ENCODE measurements at regions not wholly inside any gene's neighbourhood (a gene's known extent, or its start where the extent isn't known, plus 50 kb on each side); places are given as distances from the start of the nearest gene placed in this dataset.

DNA sequence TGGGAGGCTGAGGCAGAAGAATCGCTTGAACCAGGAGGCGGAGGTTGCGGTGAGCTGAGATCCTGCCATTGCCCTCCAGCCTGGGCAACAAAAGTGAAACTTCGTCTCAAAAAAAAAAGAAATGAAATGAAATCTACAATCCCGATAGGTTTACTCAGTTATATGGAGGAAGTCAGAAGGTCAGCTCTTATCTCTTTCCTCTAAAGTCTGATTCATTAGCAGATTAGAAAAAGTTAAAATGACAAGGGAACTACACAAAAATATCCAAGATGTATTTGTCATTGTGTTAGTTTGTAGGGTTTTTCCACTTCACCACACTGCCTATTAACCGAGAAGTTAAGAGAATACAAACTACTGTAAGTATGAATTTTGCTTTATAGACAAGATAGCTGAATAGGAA, 420.6 kb downstream of the SHQ1 start:
- intact Hi-C loops (cut with micrococcal nuclease; ENCODE audit: unreplicated experiment): no loop called here
- ChIA-PET POLR2A (interaction anchor here (0.7 kb wide), 1 partner anchor 221 kb away, joined by 3 read pairs; no protein-coding TSS in a partner anchor), CTCF (no interaction called here)
- Histone ChIP-seq H3K4me3 (ENCODE audit: low read depth in 2 of 2, low read length in 2 of 2) (no peak overlapping the region), H3K36me3 (ENCODE audit: control insufficient read depth, insufficient read depth, low read length) (no peaks in the 10 kb centered on the region), H3K27ac (ENCODE audit: low read length) (no peak overlapping the region), H3K9me3 (ENCODE audit: control insufficient read depth, insufficient read depth, low read depth, low read length) (no peaks in the 10 kb centered on the region), H3K27me3 (ENCODE audit: control insufficient read depth, insufficient read depth, low read length) (no peaks in the 10 kb centered on the region), H3K4me1 (ENCODE audit: control insufficient read depth, insufficient read depth, low read length) (peaks cover 5% of the 10 kb centered on the region; the same call in 1 of the 2 replicates)
- in situ Hi-C loops (cut with HindIII; ENCODE audit: low pct_unique_long_range_greater_than_20kb, low sequenced_read_pairs): no loop called here
- no TSS peak for BruUV-seq (replicated peaks)
- no peak for DNase-seq (ENCODE audit: low read depth, low spot score)
- no peak for ATAC-seq
- TF ChIP-seq REST (IDR thresholded peaks at IDR 0.05; ENCODE audit: insufficient read depth in 1 of 2, low read depth in 2 of 2, low read length in 1 of 2): no peak
- TF ChIP-seq POLR2AphosphoS5 (IDR thresholded peaks at IDR 0.05; ENCODE audit: low read depth, low read length): no peak
- no peak for TF ChIP-seq TCF7L2 (IDR thresholded peaks at IDR 0.05; ENCODE audit: low read depth, low read length)
- TF ChIP-seq SIN3A (IDR thresholded peaks at IDR 0.05; ENCODE audit: borderline replicate concordance, insufficient read depth, low read depth, low read length): no peak
- TF ChIP-seq, protein P1, sequence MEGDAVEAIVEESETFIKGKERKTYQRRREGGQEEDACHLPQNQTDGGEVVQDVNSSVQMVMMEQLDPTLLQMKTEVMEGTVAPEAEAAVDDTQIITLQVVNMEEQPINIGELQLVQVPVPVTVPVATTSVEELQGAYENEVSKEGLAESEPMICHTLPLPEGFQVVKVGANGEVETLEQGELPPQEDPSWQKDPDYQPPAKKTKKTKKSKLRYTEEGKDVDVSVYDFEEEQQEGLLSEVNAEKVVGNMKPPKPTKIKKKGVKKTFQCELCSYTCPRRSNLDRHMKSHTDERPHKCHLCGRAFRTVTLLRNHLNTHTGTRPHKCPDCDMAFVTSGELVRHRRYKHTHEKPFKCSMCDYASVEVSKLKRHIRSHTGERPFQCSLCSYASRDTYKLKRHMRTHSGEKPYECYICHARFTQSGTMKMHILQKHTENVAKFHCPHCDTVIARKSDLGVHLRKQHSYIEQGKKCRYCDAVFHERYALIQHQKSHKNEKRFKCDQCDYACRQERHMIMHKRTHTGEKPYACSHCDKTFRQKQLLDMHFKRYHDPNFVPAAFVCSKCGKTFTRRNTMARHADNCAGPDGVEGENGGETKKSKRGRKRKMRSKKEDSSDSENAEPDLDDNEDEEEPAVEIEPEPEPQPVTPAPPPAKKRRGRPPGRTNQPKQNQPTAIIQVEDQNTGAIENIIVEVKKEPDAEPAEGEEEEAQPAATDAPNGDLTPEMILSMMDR (IDR thresholded peaks at IDR 0.05): no peak

DNA sequence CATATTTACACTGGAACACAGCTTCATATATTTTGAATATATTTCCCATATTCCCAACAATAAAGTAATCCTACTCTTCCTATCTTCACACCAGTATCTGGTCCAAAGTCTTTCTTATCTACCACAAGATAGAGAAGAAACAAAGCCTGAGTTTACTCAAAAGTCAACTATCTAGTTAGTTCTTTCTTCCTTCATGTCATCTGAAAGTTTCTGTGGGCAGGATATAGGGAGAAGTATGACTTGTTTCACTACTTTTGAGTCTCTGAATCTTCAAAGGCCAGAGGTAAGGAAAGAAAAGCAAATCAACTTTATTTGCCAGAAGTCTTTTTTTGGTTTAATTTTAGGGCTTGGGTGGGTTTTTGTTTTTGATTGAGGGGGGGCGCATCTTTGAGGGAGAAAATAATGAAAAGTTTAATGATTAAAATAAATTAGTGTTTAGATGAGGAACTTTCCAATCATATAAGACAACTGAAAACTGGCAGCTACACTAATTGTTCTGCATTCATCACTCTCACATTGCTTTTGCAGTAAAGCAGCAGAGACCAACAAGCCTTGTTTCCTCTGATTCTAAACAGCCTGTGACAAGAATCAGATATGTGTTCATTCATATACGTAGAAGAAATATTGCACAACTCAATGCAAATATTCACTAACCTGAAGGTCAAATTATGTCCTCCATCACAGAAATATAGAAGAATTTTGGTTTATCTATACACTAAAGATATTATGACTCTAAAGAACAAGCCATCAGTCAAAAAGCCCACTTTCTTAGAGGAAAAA, 421.4 kb downstream of the SHQ1 start:
- intact Hi-C loops (cut with micrococcal nuclease; ENCODE audit: unreplicated experiment): no loop called here
- H3K36me3 ChIP-seq (ENCODE audit: control insufficient read depth, insufficient read depth, low read length): no peaks in the 10 kb centered on the region
- BruUV-seq (replicated peaks): no TSS peak
- ATAC-seq: no peak
- no peak for DNase-seq (ENCODE audit: low read depth, low spot score)
- no peaks in the 10 kb centered on the region for H3K27me3 ChIP-seq (ENCODE audit: control insufficient read depth, insufficient read depth, low read length)
- peaks cover 5% of the 10 kb centered on the region; the same call in 1 of the 2 replicates for H3K4me1 ChIP-seq (ENCODE audit: control insufficient read depth, insufficient read depth, low read length)
- H3K27ac ChIP-seq (ENCODE audit: low read length): no peak overlapping the region
- ChIA-PET CTCF (no interaction called here), POLR2A (no interaction called here)
- TF ChIP-seq, protein P1 (IDR thresholded peaks at IDR 0.05): no peak
- TF ChIP-seq SIN3A (IDR thresholded peaks at IDR 0.05; ENCODE audit: borderline replicate concordance, insufficient read depth, low read depth, low read length): no peak
- no peak for TF ChIP-seq POLR2AphosphoS5 (IDR thresholded peaks at IDR 0.05; ENCODE audit: low read depth, low read length)
- no peak for TF ChIP-seq REST (IDR thresholded peaks at IDR 0.05; ENCODE audit: insufficient read depth in 1 of 2, low read depth in 2 of 2, low read length in 1 of 2)
- no peaks in the 10 kb centered on the region; the same call in 1 of the 2 replicates for H3K9me3 ChIP-seq (ENCODE audit: control insufficient read depth, insufficient read depth, low read depth, low read length)
- in situ Hi-C loops (cut with HindIII; ENCODE audit: low pct_unique_long_range_greater_than_20kb, low sequenced_read_pairs): no loop called here
- no peak overlapping the region for H3K4me3 ChIP-seq (ENCODE audit: low read depth in 2 of 2, low read length in 2 of 2)
